HCT116 (cell line): ENCODE measurements at regions not wholly inside any gene's neighbourhood (a gene's known extent, or its start where the extent isn't known, plus 50 kb on each side); places are given as distances from the start of the nearest gene placed in this dataset.

Source experiments
- ATAC-seq: fragments of 200-7000 bp; cut with Tn5 transposase; 2 replicates; pipeline ENCODE4 v1.9.1; 2020; ENCODE audit warnings: mild to moderate bottlenecking, moderate library complexity
- BruUV-seq: library from RNA; stranded (reverse); fragments of 400-500 nt; replicated peaks from 2 replicates; lab custom pipeline; 2021; lab: Mats Ljungman, UMichigan
- CTCF ChIA-PET: fragments of 300-600 bp; sonication (Branson Sonifier 250); formaldehyde crosslinking; loops from one replicate; lab custom pipeline; 2021; ENCODE audit warnings: antibody characterized with exemption; lab: Charles Lee
- POLR2A ChIA-PET: fragments of 300-600, 350-600 bp; sonication (Branson Sonifier 250); formaldehyde crosslinking; loops from one replicate; lab custom pipeline; 2021; ENCODE audit warnings: antibody characterized with exemption; lab: Charles Lee
- RAD21 ChIA-PET, 2 experiments: fragments of 300-600 bp; sonication (Branson Sonifier 250); formaldehyde crosslinking; loops; one replicate each; lab custom pipeline; 2023; ENCODE audit warnings: low total read pairs in 2 of 2; ENCODE audit not compliant: uncharacterized antibody in 2 of 2, unreplicated experiment in 2 of 2, low non-redundant PET in 1 of 2; lab: Charles Lee
- DNase-seq: peaks from one replicate; pipeline ENCODE4 v3.0.0-alpha.2; 2010; ENCODE audit warnings: low read depth, low spot score
- H2AFZ ChIP-seq: fragments of 200-600 bp; shearing (Covaris generic), sonication (generic); 2 replicates; pipeline ENCODE4 v1.6.1; 2017; ENCODE audit warnings: low read depth, mixed run types, mixed read lengths, antibody characterized with exemption, low read length; ENCODE audit not compliant: poor library complexity, severe bottlenecking
- H3K27ac ChIP-seq: 2 replicates; pipeline ENCODE4 v1.5.1; 2012; ENCODE audit warnings: low read depth, low read length
- H3K27me3 ChIP-seq: fragments of 200-600 bp; sonication (generic); 2 replicates; pipeline ENCODE4 v1.6.1; 2016; ENCODE audit warnings: mixed run types, low read length, mixed read lengths; ENCODE audit not compliant: insufficient read depth
- H3K36me3 ChIP-seq, 2 experiments: fragments of 200-500 bp in 1 of 2; fragments of 200-600 bp in 1 of 2; sonication (Bioruptor generic) in 1 of 2; sonication (generic) in 1 of 2; 2 replicates each; pipeline versions ENCODE4 v1.5.1 to v1.6.1; 2014 to 2016; ENCODE audit warnings: low read length in 2 of 2, inconsistent platforms in 1 of 2, mixed read lengths in 1 of 2, mixed run types in 1 of 2; ENCODE audit not compliant: insufficient read depth in 2 of 2, control insufficient read depth in 1 of 2
- H3K4me1 ChIP-seq, 2 experiments: fragments of 200-600 bp in 1 of 2; sonication (generic) in 1 of 2; 2 replicates each; pipeline versions ENCODE4 v1.5.1 to v1.6.1; 2012 to 2017; ENCODE audit warnings: low read length in 2 of 2, inconsistent platforms in 1 of 2, mild to moderate bottlenecking in 1 of 2, mixed read lengths in 1 of 2, mixed run types in 1 of 2, moderate library complexity in 1 of 2; ENCODE audit not compliant: insufficient read depth in 2 of 2, control insufficient read depth in 1 of 2
- H3K4me2 ChIP-seq: fragments of 200-600 bp; sonication (generic); 2 replicates; pipeline ENCODE4 v1.6.1; 2017; ENCODE audit warnings: mixed run types, low read length, mixed read lengths
- H3K4me3 ChIP-seq, 2 experiments: fragments of 200-600 bp in 1 of 2; sonication (generic) in 1 of 2; replicated peaks in 1 of 2; 2 replicates each; pipeline ENCODE4 v1.5.1; 2011 to 2016; ENCODE audit warnings: low read length in 2 of 2, control low read depth in 1 of 2, low read depth in 1 of 2, mild to moderate bottlenecking in 1 of 2, mixed read lengths in 1 of 2, mixed run types in 1 of 2
- H3K79me2 ChIP-seq: fragments of 200-600 bp; sonication (generic); 2 replicates; pipeline ENCODE4 v1.6.1; 2017; ENCODE audit warnings: mild to moderate bottlenecking, mixed run types, low read length, moderate library complexity, mixed read lengths; ENCODE audit not compliant: insufficient read depth
- H3K9ac ChIP-seq: fragments of 200-600 bp; sonication (generic); 2 replicates; pipeline ENCODE4 v1.6.1; 2016; ENCODE audit warnings: low read length, mixed read lengths
- H3K9me2 ChIP-seq: fragments of 200-600 bp; sonication (generic), shearing (Covaris generic); 2 replicates; pipeline ENCODE4 v1.6.1; 2017; ENCODE audit warnings: mixed run types, mild to moderate bottlenecking, moderate library complexity; ENCODE audit not compliant: insufficient read depth
- H3K9me3 ChIP-seq, 2 experiments: fragments of 200-500 bp in 1 of 2; fragments of 200-600 bp in 1 of 2; sonication (Bioruptor generic) in 1 of 2; sonication (generic) in 1 of 2; 2 replicates each; pipeline ENCODE4 v1.6.1; 2014 to 2017; ENCODE audit warnings: low read length in 2 of 2, mixed read lengths in 2 of 2, inconsistent platforms in 1 of 2, low read depth in 1 of 2, mild to moderate bottlenecking in 1 of 2, mixed run types in 1 of 2, moderate library complexity in 1 of 2; ENCODE audit not compliant: control insufficient read depth in 1 of 2, insufficient read depth in 1 of 2
- H4K20me1 ChIP-seq: fragments of 200-600 bp; sonication (generic), shearing (Covaris generic); 2 replicates; pipeline ENCODE4 v1.6.1; 2017; ENCODE audit warnings: mixed run types, mild to moderate bottlenecking, moderate library complexity; ENCODE audit not compliant: insufficient read depth
- ATF3 ChIP-seq: IDR thresholded peaks from 2 replicates; pipeline ENCODE4 v1.6.1; 2012
- CEBPB ChIP-seq: IDR thresholded peaks from 2 replicates; pipeline ENCODE4 v1.6.1; 2012; ENCODE audit warnings: low read depth
- CTCF ChIP-seq, 3 experiments: fragments of 200-600 bp in 1 of 3; sonication (generic) in 1 of 3; IDR thresholded peaks in 2 of 3; conservative IDR thresholded peaks in 1 of 3; 2 replicates each; pipeline ENCODE4 v1.5.1; 2012 to 2017; ENCODE audit warnings: low read depth in 2 of 3, low read length in 2 of 3, antibody characterized with exemption in 1 of 3, borderline replicate concordance in 1 of 3, control low read depth in 1 of 3, mild to moderate bottlenecking in 1 of 3, mixed read lengths in 1 of 3, mixed run types in 1 of 3, moderate library complexity in 1 of 3; ENCODE audit not compliant: insufficient read depth in 1 of 3
- EGR1 ChIP-seq: IDR thresholded peaks from 2 replicates; pipeline ENCODE4 v1.6.1; 2012; ENCODE audit warnings: low read depth
- EZH2 ChIP-seq: fragments of 200-600 bp; sonication (generic); IDR thresholded peaks from 2 replicates; pipeline ENCODE4 v1.6.1; 2017; ENCODE audit warnings: antibody characterized with exemption, mixed run types
- EZH2phosphoT487 ChIP-seq: fragments of 200-600 bp; IDR thresholded peaks from 2 replicates; pipeline ENCODE4 v1.6.1; 2018; ENCODE audit warnings: antibody characterized with exemption, borderline replicate concordance
- FOSL1 ChIP-seq: IDR thresholded peaks from 2 replicates; pipeline ENCODE4 v1.6.1; 2012; ENCODE audit warnings: low read depth
- POLR2A ChIP-seq: IDR thresholded peaks from 2 replicates; pipeline ENCODE4 v1.7.0; 2011; ENCODE audit warnings: borderline replicate concordance; ENCODE audit not compliant: insufficient read depth, insufficient read length; ENCODE audit errors: extremely low read depth
- POLR2AphosphoS5 ChIP-seq: IDR thresholded peaks from 2 replicates; pipeline ENCODE4 v1.6.1; 2011; ENCODE audit warnings: mild to moderate bottlenecking, low read depth, low read length, moderate library complexity
- RAD21 ChIP-seq: IDR thresholded peaks from 2 replicates; pipeline ENCODE4 v1.6.1; 2012; ENCODE audit warnings: low read depth, mild to moderate bottlenecking
- REST ChIP-seq: IDR thresholded peaks from 2 replicates; pipeline ENCODE4 v1.6.1; 2012; ENCODE audit warnings: low read depth
- SP1 ChIP-seq: IDR thresholded peaks from 2 replicates; pipeline ENCODE4 v1.6.1; 2012; ENCODE audit warnings: low read depth
- YY1 ChIP-seq: IDR thresholded peaks from 2 replicates; pipeline ENCODE4 v1.6.1; 2011; ENCODE audit warnings: low read length, low read depth, moderate library complexity, mild to moderate bottlenecking; ENCODE audit not compliant: insufficient replicate concordance; ENCODE audit errors: extremely low read depth
- ZFX ChIP-seq: fragments of 450-650 bp; IDR thresholded peaks from 2 replicates; pipeline ENCODE4 v1.6.1; 2017
- ZNF274 ChIP-seq: fragments of 200-500 bp; sonication (Bioruptor generic); IDR thresholded peaks from 2 replicates; pipeline ENCODE4 v1.6.1; 2014; ENCODE audit warnings: mild to moderate bottlenecking, low read depth, low read length, inconsistent platforms
- intact Hi-C: fragments of 100-400 bp; cut with micrococcal nuclease; formaldehyde crosslinking; loops from 2 replicates; pipeline ENCODE4 v1.10.0; 2022

DNA sequence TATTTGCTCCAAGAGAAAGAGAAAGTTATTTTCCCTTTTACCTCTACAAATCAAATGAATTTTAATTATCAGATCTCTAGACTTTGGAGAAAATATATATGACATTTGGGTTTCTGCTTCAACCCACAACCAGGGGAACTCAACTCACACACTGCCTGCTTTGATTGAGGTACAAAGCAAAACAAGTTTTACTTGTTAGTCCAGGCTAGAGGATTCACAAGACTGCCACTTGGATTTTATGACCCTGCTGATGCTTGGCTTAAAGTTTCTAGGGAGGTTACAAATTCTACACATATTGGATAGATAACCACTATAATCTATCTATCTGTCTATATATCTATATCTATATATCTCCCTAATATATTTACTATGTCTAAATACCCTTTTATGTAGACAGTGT lies 467.3 kb upstream of the RGS18 start:
- intact Hi-C loops = no loop called here
- no peak for ATAC-seq
- Histone ChIP-seq H2AFZ (no peak overlapping the region), H3K9me2 (no peaks in the 10 kb centered on the region), H3K9me3 (no peaks in the 10 kb centered on the region), H3K9ac (no peak overlapping the region)
- no TSS peak for BruUV-seq
- TF ChIP-seq EZH2phosphoT487 = no peak
- TF ChIP-seq YY1 = no peak
- no peak for TF ChIP-seq CEBPB
- TF ChIP-seq EGR1 = no peak
- TF ChIP-seq, all 23 proteins: peak for 0
- CTCF ChIA-PET = no interaction called here
- H3K79me2 ChIP-seq = no peaks in the 10 kb centered on the region
- no peaks in the 10 kb centered on the region for H3K27me3 ChIP-seq
- RAD21 ChIA-PET = no interaction called here
- POLR2A ChIA-PET = no interaction called here
- H3K4me2 ChIP-seq = no peak overlapping the region
- H3K27ac ChIP-seq = no peak overlapping the region
- no peaks in the 10 kb centered on the region for H3K4me1 ChIP-seq
- H4K20me1 ChIP-seq = no peaks in the 10 kb centered on the region
- DNase-seq = no peak
- H3K36me3 ChIP-seq = no peaks in the 10 kb centered on the region
- no peak overlapping the region for H3K4me3 ChIP-seq

- BruUV-seq = no TSS peak
- TF ChIP-seq FOSL1 (no peak), POLR2A (no peak), REST (no peak), POLR2AphosphoS5 (no peak), CTCF (IDR thresholded peaks at IDR 0.05 in 2 of 3, conservative IDR thresholded peaks at IDR 0.05 in 1 of 3; ENCODE audit: borderline replicate concordance in 1 of 3, insufficient read depth in 1 of 3, low read depth in 2 of 3, low read length in 2 of 3) (no peak), EGR1 (no peak), YY1 (no peak), ZNF274 (no peak), ATF3 (no peak), RAD21 (no peak), SP1 (no peak), EZH2 (no peak), ZFX (no peak)
- intact Hi-C loops = no loop called here
- CTCF ChIA-PET = no interaction called here
- Histone ChIP-seq H3K4me3 (no peak overlapping the region), H3K79me2 (no peaks in the 10 kb centered on the region), H2AFZ (no peak overlapping the region), H3K9me2 (no peaks in the 10 kb centered on the region), H3K4me2 (no peak overlapping the region), H3K9me3 (no peaks in the 10 kb centered on the region), H4K20me1 (no peaks in the 10 kb centered on the region), H3K27me3 (no peaks in the 10 kb centered on the region), H3K27ac (no peak overlapping the region), H3K4me1 (no peaks in the 10 kb centered on the region), H3K9ac (no peak overlapping the region), H3K36me3 (no peaks in the 10 kb centered on the region)
- DNase-seq (no peak), ATAC-seq (no peak)
- POLR2A ChIA-PET = no interaction called here
- RAD21 ChIA-PET = no interaction called here
These were observed 464.5 kb upstream of the RGS18 start for GRCh38 chr1:191693797-191694196.
